RKO (cell line): ENCODE measurements at regions not wholly inside any gene's neighbourhood (a gene's known extent, or its start where the extent isn't known, plus 50 kb on each side); places are given as distances from the start of the nearest gene placed in this dataset.

Experiments used
- DNase-seq: peaks from one replicate; pipeline ENCODE4 v3.0.0-alpha.2; 2016; ENCODE audit warnings: low spot score

GRCh38 chr3:17945018-17945798, 202.8 kb upstream of the TBC1D5 start:
- no peak for DNase-seq

DNA sequence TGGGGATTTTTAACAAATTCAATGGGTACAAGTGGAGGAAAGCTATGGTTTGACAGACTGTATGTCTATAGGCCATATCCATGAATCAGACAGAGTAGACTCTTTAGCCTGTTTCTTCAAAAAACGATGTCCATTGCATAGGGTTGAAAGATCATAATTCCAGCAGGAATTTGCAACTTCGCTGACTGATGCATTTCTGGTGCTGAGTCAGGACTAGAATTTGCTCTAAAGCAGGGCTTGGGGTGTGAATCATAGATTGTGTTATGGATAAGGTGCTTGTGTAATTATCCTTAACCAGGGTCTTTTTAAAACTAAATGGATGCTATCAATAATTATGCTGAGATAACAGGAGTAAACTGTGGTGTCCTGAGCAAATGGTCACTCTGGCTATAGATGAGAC, 200.4 kb upstream of the TBC1D5 start:
- DNase-seq = peak; percentile 46

- DNase-seq = no peak
Measured at GRCh38 chr3:17941766-17942165, 199.3 kb upstream of the TBC1D5 start.

DNA sequence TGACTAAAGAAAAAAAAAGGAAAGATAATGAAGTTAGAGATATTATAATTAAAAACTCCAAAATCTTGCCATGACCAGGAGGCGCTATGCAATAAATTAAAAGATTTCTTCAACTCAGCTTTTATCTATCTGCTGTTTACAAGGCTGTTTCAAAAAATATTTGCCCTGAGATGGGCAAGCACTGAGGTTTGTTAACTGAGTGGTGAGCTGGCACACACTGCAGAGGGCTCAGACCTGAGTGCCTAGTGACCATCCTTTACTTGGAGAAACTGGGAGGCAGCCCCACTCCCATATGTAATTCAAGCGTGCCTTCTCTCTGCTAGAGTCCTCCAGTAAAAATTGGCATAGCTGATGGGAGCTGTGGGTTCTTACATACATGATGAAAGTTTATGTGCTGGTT, 198.7 kb upstream of the TBC1D5 start:
- DNase-seq = no peak

GRCh38 chr3:17939157-17939556, 196.7 kb upstream of the TBC1D5 start:
- DNase-seq = no peak

GRCh38 chr3:17938313-17938712, 195.9 kb upstream of the TBC1D5 start:
- no peak for DNase-seq

DNA sequence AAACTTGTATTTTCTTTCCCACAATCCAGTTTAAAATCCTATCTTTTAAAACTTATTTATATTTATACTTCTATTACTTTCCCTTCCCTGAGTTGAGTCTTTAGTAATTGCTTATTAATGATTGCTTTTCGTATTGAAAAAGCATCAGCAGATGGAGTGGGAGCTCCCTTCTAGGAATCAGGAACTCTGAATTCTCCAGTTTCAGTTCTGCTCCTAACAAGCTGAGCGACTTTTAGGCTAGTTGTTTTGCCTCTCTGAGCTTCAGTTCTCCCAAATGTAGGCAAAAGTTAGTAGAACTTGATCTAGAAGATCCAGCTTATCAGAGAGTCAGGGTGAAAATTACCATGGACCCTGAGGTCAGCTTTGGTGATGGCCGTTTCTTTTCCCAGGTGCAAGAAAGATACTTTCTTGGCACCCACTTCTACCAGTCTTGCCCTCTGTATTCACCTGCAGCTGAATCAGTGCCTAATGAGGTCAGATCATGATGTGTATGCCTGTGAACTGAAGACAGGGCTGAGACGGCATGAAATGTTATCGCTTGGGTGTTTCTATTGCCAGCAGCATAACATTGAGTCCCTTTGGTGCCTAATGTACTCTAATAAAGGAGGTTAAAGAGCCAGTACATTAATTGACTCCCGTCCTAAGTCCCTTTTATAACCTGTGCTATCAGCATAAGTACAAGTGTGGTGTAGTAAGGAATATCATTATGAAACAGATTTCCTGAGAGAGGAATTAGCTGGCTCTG, 194.5 kb upstream of the TBC1D5 start:
- DNase-seq = no peak

- DNase-seq = no peak
Measured at GRCh38 chr3:17935222-17935621, 192.8 kb upstream of the TBC1D5 start.

DNA sequence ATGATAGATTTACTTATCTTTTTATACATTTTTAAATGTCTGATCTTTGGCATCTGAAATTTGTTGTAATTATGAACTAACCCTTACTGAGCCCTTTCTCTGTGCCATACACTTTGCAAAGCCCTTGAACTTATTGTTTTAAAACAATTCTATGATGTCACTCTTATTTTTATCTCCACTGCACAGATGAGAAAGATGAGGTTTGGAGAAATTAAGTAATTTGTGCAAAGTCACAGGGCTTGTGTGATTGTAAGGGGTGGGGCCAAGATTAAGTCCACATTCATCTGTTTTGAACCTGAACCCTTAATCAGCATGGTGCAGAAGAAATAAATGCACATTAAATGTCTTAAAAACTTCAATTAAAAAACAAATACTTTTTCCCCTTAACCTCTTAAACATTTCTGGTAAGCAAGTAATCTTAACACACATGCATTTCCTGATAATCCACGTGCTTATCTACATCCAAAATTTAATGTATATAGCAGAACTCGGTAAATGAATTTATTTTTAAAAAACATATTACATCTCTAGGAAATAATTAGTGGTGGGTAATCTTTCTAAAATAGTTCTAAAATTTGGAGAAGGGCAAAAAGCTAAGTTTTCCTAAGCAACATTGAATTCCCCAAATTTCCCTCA, 189.8 kb upstream of the TBC1D5 start:
- DNase-seq = no peak

DNA sequence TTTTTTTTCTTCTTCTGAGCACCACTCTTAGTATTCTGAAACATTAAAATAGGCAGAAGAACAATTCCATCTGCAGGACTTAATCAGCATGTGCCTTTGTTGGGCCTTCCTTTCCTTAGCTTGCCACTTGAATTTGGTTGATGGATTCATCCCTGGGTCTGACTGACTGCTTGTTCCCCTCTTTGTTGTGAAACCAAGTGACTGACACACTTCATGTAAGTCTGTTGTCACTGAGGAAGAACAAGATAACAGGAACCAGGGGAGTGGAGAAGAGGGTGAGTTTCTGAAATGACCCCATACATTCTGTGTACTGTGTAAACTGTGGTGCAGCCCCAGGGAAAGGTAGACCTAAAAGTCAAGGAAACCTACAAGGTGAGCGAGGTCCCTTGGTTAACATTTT, 188.7 kb upstream of the TBC1D5 start:
- no peak for DNase-seq

GRCh38 chr3:17928502-17929145, 186.2 kb upstream of the TBC1D5 start:
- no peak for DNase-seq

DNA sequence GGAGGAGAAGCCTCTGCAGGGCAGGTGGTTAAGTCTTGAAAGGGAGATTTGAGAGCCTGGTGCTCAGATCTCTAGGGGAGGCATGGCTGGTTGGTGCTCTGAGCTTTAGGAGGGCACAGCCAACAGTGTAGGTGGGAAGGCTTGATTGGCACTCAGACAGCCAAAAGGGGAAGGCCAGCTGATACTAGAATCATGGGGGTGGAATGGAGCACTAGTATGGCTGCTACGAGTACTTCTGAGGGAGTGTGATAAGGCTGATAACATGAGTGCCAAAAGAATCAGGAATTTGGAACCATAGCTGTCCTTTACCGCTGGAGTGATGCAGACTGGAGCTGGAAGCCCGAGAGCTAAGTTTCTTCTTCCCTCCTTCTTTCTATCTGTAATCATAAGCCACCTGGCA, 184.6 kb upstream of the TBC1D5 start:
- DNase-seq = no peak

GRCh38 chr3:17915341-17915740, 172.9 kb upstream of the TBC1D5 start:
- DNase-seq = peak; percentile 16

- DNase-seq = no peak
Measured at GRCh38 chr3:17913359-17913758, 170.9 kb upstream of the TBC1D5 start.

DNA sequence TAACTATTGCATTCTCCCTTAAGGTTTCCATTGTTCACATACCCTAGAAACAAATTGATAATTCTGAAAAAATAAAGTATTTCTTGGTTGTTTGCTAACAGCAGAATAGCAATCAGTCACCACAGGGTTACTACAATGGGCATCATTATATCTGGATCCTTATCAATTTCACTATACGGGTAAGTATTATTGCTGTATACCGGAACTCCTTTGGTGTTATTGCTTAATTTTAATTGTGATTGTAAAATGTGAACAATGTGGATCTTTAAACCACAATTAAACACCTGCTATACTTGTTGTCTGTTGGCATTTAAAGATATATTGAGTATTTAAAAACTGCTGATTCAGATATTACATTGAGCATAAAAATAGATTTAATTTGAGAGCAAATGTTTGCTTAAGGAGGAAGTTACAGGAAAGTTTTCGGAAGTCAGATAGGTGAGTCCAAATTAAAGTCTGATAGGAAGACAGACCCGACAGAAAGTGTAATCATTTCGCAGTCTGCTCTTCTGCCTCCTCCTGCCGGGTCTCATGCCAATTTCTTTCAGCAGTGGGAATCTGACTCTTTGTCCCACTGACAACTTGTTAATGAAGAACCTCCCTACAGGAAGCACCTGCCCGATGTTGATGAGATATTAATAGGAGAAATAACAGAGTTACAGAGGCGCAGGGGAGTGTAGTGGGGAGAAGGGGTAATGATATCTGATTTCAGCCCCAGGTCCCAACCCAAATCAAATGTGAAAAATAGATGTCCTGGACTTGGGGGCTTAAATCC, 169.7 kb upstream of the TBC1D5 start:
- no peak for DNase-seq

- no peak for DNase-seq
Measured at GRCh38 chr3:17910922-17911321, 168.5 kb upstream of the TBC1D5 start.

- no peak for DNase-seq
Measured at GRCh38 chr3:17909714-17910113, 167.3 kb upstream of the TBC1D5 start.

- no peak for DNase-seq
Measured at GRCh38 chr3:17908399-17909191, 166.2 kb upstream of the TBC1D5 start.

- no peak for DNase-seq
Measured at GRCh38 chr3:17905996-17906395, 163.6 kb upstream of the TBC1D5 start.

GRCh38 chr3:17901893-17902292, 159.5 kb upstream of the TBC1D5 start:
- no peak for DNase-seq
